Activated CD4-positive, alpha-beta memory T cell treated with anti-CD3 and anti-CD28 coated beads for 36 hours (primary cell): ENCODE measurements at regions not wholly inside any gene's neighbourhood (a gene's known extent, or its start where the extent isn't known, plus 50 kb on each side); places are given as distances from the start of the nearest gene placed in this dataset.

Source experiments
- CTCF ChIA-PET: fragments of 350-600 bp; sonication (Branson Sonifier 250); formaldehyde crosslinking; loops from one replicate; lab custom pipeline; 2021; ENCODE audit warnings: antibody characterized with exemption, inconsistent platforms; lab: Charles Lee
- POLR2A ChIA-PET: fragments of 350-600 bp; sonication (Branson Sonifier 250); formaldehyde crosslinking; loops from one replicate; lab custom pipeline; 2021; ENCODE audit warnings: antibody characterized with exemption; lab: Charles Lee
- DNase-seq: peaks from one replicate; pipeline ENCODE4 v3.0.0-alpha.2; 2020
- H3K27ac Mint-ChIP-seq: one replicate; pipeline ENCODE4 v1.8.0; 2021; ENCODE audit warnings: mixed read lengths
- H3K27me3 Mint-ChIP-seq: one replicate; pipeline ENCODE4 v1.8.0; 2021; ENCODE audit warnings: mixed read lengths
- H3K36me3 Mint-ChIP-seq: one replicate; pipeline ENCODE4 v1.8.0; 2021; ENCODE audit warnings: mixed read lengths
- H3K4me1 Mint-ChIP-seq: one replicate; pipeline ENCODE4 v1.8.0; 2021; ENCODE audit warnings: low read depth, mixed read lengths
- H3K4me3 Mint-ChIP-seq: one replicate; pipeline ENCODE4 v1.8.0; 2021; ENCODE audit warnings: mild to moderate bottlenecking, mixed read lengths
- H3K9me3 Mint-ChIP-seq: one replicate; pipeline ENCODE4 v1.8.0; 2021; ENCODE audit warnings: mixed read lengths
- intact Hi-C: fragments of 100-400 bp; cut with micrococcal nuclease; formaldehyde crosslinking; loops from one replicate; pipeline ENCODE4 v1.15.1; 2023

DNA sequence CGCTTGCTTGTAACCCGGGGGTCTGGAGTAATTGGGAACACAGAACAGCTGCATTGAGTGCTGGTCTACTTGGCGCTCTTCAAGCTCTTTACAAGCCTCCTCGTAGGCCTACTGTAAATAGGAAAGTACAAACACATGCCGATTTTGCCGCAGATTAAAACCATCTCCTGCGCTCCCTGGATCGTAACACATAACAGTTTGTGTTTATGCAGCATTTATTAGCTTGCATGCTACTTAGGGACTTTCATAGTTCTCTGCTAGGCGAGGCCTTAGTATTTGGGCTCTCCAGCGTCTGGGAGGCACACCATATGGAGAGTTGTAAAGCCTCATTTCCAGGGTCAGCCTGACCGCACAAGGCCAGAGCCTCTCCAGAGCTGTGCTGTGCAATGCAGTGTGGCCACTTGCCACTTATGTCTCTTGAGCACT, 84.0 kb upstream of the HAAO start:
- CTCF ChIA-PET = no interaction called here
- no peak overlapping the region for H3K4me3 Mint-ChIP-seq
- no peaks in the 10 kb centered on the region for H3K36me3 Mint-ChIP-seq
- intact Hi-C loops = no loop called here
- peaks cover 19% of the 10 kb centered on the region for H3K4me1 Mint-ChIP-seq
- POLR2A ChIA-PET = no interaction called here
- H3K27ac Mint-ChIP-seq = no peak overlapping the region
- no peak for DNase-seq
- no peaks in the 10 kb centered on the region for H3K27me3 Mint-ChIP-seq
- no peaks in the 10 kb centered on the region for H3K9me3 Mint-ChIP-seq

GRCh38 chr2:42875880-42876279, 83.5 kb upstream of the HAAO start:
- Mint-ChIP-seq H3K9me3 (no peaks in the 10 kb centered on the region), H3K4me3 (no peak overlapping the region), H3K4me1 (peaks cover 19% of the 10 kb centered on the region), H3K36me3 (no peaks in the 10 kb centered on the region), H3K27me3 (no peaks in the 10 kb centered on the region), H3K27ac (no peak overlapping the region)
- DNase-seq = no peak
- ChIA-PET CTCF (no interaction called here), POLR2A (no interaction called here)
- intact Hi-C loops = no loop called here

DNA sequence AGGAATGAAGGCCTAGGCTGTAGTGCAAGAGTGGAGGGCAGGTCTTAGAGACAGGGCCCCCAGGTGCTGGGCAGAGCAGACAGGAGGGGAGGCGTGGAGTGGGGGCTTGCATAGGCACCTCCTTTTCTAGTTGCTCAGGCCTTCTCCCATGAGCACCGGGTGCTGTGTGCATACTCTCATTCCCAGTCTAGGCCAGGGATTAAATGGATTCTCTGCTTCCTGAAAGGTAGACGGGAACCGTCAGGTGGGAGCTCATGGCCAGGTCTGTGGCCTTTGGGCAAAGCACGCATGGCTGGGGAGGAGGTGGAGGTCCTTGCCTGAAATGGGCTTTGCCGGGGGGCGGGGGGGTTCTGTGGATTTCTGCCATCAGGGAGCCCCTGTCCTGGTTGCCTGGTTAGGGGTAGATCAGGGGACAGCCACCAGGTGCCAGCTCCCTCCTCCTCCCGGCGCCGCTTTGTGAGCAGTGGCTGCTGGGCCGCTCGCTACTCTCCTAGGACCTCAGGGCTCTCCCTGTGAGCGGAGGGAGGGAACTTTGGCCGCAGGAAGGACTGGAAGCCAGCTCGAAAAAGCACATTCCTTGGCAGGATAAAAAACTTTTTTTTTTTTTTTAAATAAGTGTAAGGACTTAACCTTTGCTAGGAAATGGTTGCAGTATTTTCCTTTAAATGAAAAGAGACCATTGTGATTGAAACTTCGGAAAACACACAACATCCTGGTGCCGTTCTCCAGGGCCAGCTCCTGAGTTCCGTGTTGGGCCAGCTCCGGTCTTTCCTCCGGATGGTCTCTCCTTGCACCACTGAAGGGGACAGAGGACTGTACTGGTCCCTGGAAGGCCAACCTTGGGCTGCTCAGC, 82.8 kb upstream of the HAAO start:
- POLR2A ChIA-PET = interaction anchor here (0.7 kb wide), 1 partner anchor 180 kb away, joined by 5 read pairs; no protein-coding TSS in a partner anchor
- no peaks in the 10 kb centered on the region for H3K27me3 Mint-ChIP-seq

GRCh38 chr2:42872721-42873120, 80.3 kb upstream of the HAAO start:
- no peak for DNase-seq
- H3K27ac Mint-ChIP-seq = no peak overlapping the region
- intact Hi-C loops = no loop called here
- H3K27me3 Mint-ChIP-seq = peaks cover 1% of the 10 kb centered on the region
- H3K36me3 Mint-ChIP-seq = peaks cover 2% of the 10 kb centered on the region
- no peaks in the 10 kb centered on the region for H3K4me1 Mint-ChIP-seq
- H3K4me3 Mint-ChIP-seq = no peak overlapping the region
- ChIA-PET POLR2A (no interaction called here), CTCF (no interaction called here)
- peaks cover 15% of the 10 kb centered on the region for H3K9me3 Mint-ChIP-seq

More for the DNA sequence above, 82.8 kb upstream of the HAAO start:
- H3K4me3 Mint-ChIP-seq = no peak overlapping the region
- intact Hi-C loops = no loop called here
- DNase-seq = no peak
- peaks cover 19% of the 10 kb centered on the region for H3K4me1 Mint-ChIP-seq
- no peaks in the 10 kb centered on the region for H3K9me3 Mint-ChIP-seq
- CTCF ChIA-PET = no interaction called here
- H3K36me3 Mint-ChIP-seq = no peaks in the 10 kb centered on the region
- H3K27ac Mint-ChIP-seq = no peak overlapping the region

DNA sequence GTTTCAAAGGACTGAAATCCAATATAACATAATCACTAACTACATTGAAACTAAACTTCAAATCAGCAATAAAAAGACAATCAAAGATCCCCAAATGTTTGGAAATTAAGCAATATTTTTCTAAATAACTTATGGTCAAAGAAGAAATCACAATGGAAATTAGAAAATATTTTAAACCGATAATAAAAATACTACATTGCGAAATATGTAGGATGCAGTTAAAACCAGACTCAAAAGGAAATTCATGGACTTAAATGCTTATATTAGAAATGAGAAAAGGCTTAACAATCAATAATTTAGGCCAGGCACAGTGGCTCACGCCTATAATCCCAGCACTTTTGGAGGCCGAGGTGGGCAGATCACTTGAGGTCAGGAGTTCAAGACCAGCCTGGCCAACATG, 79.0 kb upstream of the HAAO start:
- no peak for DNase-seq
- POLR2A ChIA-PET = no interaction called here
- Mint-ChIP-seq H3K4me3 (no peak overlapping the region), H3K4me1 (no peaks in the 10 kb centered on the region), H3K9me3 (peaks cover 15% of the 10 kb centered on the region), H3K27me3 (peaks cover 1% of the 10 kb centered on the region), H3K36me3 (peaks cover 2% of the 10 kb centered on the region), H3K27ac (no peak overlapping the region)
- intact Hi-C loops = no loop called here
- CTCF ChIA-PET = interaction anchor here (0.8 kb wide), 1 partner anchor 12 kb away, joined by 3 read pairs; no protein-coding TSS in a partner anchor

DNA sequence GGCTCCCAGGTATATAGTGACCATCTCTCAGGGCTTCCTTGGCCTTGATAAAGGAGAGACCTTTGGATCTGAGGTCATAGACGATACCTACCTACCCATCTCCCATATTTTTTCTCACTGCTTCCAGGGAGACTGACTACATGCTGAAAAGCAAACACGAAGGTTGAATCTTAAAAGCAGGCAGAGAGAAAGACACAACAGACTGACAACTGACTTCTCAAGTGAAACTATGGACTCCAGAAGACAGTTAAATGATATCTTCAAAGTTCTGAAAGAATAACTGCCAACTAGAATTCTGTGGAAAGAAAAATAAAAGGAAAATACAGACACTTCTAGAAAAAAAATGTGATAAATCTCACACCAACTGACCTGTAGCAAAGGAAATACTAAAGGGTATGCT, 76.5 kb upstream of the HAAO start:
- Mint-ChIP-seq H3K9me3 (peaks cover 15% of the 10 kb centered on the region), H3K4me3 (no peak overlapping the region), H3K4me1 (no peaks in the 10 kb centered on the region), H3K27me3 (peaks cover 1% of the 10 kb centered on the region), H3K27ac (no peak overlapping the region), H3K36me3 (peaks cover 2% of the 10 kb centered on the region)
- ChIA-PET POLR2A (no interaction called here), CTCF (no interaction called here)
- no peak for DNase-seq
- intact Hi-C loops = loop anchor here (10.0 kb wide), 1 partner anchor 56 kb away; no protein-coding TSS in a partner anchor

DNA sequence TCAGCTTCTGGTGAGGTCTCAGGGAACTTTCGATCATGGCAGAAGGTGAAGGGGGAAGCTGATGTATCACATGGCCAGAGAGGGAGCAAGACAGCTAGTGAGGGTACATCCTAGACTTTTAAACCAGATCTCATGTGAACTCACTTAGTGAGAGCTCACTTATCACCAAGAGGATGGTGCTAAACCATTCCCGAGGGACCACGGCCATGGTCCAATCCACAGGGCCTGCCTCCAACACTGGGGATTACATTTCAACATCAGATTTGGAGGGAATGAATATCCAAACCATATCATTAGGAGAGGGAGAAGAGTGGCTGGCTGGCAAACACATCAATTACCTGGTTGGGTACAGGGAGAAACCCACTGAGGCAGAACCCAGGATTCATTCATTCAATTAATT, 75.7 kb upstream of the HAAO start:
- peaks cover 2% of the 10 kb centered on the region for H3K36me3 Mint-ChIP-seq
- H3K27me3 Mint-ChIP-seq = peaks cover 1% of the 10 kb centered on the region
- intact Hi-C loops = loop anchor here (10.0 kb wide), 1 partner anchor 57 kb away; no protein-coding TSS in a partner anchor
- CTCF ChIA-PET = interaction anchor here (1.6 kb wide), 1 partner anchor 9 kb away, joined by 4 read pairs; no protein-coding TSS in a partner anchor
- no peak overlapping the region for H3K4me3 Mint-ChIP-seq
- H3K9me3 Mint-ChIP-seq = peaks cover 15% of the 10 kb centered on the region
- POLR2A ChIA-PET = no interaction called here
- no peaks in the 10 kb centered on the region for H3K4me1 Mint-ChIP-seq
- no peak overlapping the region for H3K27ac Mint-ChIP-seq
- no peak for DNase-seq

DNA sequence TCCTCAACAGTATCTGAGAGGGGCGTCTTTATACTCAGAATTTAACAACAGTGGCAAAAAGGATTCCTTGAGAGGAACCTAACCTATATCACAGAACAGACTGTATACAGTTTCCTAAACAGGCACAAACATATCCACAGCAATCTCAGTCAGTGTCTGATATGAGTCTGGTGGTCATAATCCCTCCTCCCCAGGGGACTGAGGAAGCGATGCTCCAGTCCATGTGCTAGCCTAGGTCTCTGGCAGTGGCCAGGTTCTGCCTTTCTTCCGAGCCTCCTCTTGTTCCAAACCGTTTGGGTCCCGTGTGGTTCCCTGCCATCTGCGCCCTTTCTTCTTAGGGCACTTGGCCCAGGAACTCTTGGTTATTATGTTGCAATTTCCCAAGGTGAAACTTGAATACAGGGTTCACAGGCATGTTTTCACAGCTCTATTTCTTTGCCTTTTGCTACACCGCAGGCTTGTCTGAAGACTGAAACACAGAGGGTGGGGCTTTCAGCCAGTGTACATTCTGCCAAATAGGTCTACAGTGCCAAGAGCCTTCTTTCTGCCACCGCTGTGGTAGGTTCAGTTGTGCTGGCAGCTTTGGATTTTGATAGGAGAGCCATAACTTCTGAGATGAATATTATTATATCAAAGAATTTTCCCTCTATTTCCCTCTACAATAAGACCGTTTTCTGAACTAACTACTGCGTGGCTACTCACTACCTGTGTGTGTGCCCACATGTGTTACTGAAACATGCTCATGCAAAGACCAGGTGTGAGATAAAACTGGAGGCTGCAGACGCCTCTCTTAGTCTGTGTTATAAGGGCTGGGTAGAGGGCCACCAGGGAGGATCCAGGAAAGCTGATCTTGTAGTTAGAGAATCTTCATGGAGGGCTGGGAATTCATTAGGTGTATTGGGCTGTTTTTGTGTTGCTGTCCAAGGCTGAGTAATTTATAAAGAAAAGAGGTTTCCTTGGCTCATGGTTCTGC, 75.0 kb upstream of the HAAO start:
- DNase-seq = no peak
- H3K4me3 Mint-ChIP-seq = no peak overlapping the region
- ChIA-PET POLR2A (no interaction called here), CTCF (interaction anchor here (1.6 kb wide), 1 partner anchor 8 kb away, joined by 4 read pairs; no protein-coding TSS in a partner anchor)
- intact Hi-C loops = loop anchor here (10.0 kb wide), 1 partner anchor 57 kb away; no protein-coding TSS in a partner anchor
- H3K27me3 Mint-ChIP-seq = peaks cover 1% of the 10 kb centered on the region
- peaks cover 2% of the 10 kb centered on the region for H3K36me3 Mint-ChIP-seq
- no peak overlapping the region for H3K27ac Mint-ChIP-seq
- peaks cover 15% of the 10 kb centered on the region for H3K9me3 Mint-ChIP-seq
- no peaks in the 10 kb centered on the region for H3K4me1 Mint-ChIP-seq

DNA sequence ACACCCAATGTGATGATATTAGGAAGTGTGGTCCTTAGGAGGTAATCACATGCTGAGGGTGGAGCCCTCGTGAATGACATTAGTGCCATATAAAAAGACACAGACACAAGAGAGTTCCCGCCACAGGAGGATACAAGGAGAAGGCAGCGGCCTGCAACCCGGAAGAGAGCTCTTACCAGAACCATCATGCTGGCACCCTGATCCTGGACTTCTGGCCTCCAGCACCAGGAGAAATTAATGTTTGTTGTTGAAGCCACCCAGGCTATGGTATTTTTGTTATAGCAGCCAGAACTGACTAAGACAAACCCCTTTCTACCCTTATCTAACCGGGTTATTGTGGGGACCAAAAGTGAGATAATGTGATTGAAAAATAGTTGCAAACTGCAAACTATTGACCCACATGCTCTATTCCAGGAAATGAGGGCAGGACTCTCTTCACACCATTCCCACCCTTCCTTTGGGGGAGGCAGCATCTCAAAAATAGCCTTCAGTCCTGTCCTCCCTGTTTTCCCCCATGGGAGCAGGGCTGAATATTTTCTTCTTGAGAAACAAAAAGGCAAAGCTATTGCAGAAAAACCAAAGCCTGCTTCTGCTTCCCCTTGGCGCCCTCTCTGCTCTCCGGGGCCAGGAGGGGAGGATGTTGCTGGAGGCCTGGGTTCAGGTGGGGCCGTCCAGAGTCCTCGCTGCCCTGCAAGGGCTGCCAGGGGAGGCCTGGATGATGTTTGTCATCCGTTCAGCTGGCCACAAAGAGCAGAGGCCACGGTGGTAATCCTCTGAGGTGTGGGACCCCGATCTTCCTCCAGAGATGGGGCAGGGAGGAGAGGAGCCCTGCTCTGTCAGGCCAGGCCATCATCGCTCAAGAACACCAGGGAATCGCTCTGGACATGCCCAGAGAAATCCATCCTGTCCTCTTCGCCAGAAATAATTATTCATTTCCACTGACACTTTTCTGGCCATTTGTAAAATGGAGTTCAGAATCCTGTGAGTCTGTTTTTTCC, 73.8 kb upstream of the HAAO start:
- Mint-ChIP-seq H3K4me1 (no peaks in the 10 kb centered on the region), H3K27me3 (peaks cover 1% of the 10 kb centered on the region), H3K9me3 (peaks cover 15% of the 10 kb centered on the region), H3K36me3 (peaks cover 2% of the 10 kb centered on the region), H3K4me3 (no peak overlapping the region), H3K27ac (no peak overlapping the region)
- DNase-seq = no peak
- ChIA-PET CTCF (no interaction called here), POLR2A (no interaction called here)
- intact Hi-C loops = loop anchor here (10.0 kb wide), 1 partner anchor 59 kb away; no protein-coding TSS in a partner anchor

DNA sequence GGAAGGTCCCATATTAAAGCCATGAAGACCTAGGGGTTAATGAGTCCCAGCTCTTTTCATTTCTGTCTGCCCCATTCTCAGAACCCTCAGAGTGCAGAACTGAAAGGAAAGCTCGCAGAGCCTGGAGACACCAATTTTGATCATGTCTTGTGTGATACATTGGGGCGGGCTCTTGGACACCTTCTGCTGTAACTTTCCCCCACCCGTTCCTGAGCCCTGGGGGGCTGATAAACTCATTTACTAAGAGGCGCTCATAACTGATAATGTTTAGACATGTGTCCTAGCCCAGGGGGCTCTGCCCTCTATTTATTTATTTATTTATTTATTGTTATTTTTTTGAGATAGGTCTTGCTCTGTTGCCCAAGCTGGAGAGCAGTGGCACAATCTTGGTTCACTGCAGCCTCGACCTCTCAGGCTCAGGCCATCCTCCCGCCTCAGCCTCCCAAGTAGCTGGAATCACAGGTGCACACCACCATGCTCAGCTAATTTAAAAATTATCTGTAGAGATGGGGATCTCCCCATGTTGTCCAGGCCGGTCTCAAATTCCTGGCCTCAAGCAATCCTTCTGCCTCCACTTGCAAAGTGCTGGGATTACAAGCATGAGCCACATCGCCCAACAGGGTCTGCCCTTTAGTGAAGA, 72.4 kb upstream of the HAAO start:
- peaks cover 1% of the 10 kb centered on the region for H3K27me3 Mint-ChIP-seq
- intact Hi-C loops = loop anchor here (10.0 kb wide), 1 partner anchor 60 kb away; no protein-coding TSS in a partner anchor
- DNase-seq = no peak
- H3K4me1 Mint-ChIP-seq = no peaks in the 10 kb centered on the region
- POLR2A ChIA-PET = no interaction called here
- peaks cover 2% of the 10 kb centered on the region for H3K36me3 Mint-ChIP-seq
- H3K9me3 Mint-ChIP-seq = peaks cover 15% of the 10 kb centered on the region
- CTCF ChIA-PET = no interaction called here
- no peak overlapping the region for H3K27ac Mint-ChIP-seq
- no peak overlapping the region for H3K4me3 Mint-ChIP-seq

- Mint-ChIP-seq H3K27ac (no peak overlapping the region), H3K27me3 (no peaks in the 10 kb centered on the region), H3K4me3 (no peak overlapping the region), H3K4me1 (no peaks in the 10 kb centered on the region), H3K9me3 (peaks cover 12% of the 10 kb centered on the region), H3K36me3 (peaks cover 2% of the 10 kb centered on the region)
- POLR2A ChIA-PET = interaction anchor here (0.7 kb wide), 1 partner anchor 587 kb away, joined by 3 read pairs; no protein-coding TSS in a partner anchor
- no peak for DNase-seq
- intact Hi-C loops = loop anchor here (10.0 kb wide), 1 partner anchor 61 kb away; no protein-coding TSS in a partner anchor
- CTCF ChIA-PET = no interaction called here
These were observed 71.8 kb upstream of the HAAO start for GRCh38 chr2:42864222-42864621.
